Testis (tissue), 2 donors: ENCODE measurements at regions not wholly inside any gene's neighbourhood (a gene's known extent, or its start where the extent isn't known, plus 50 kb on each side); places are given as distances from the start of the nearest gene placed in this dataset.

Experiments
- DNase-seq: peaks from one replicate; pipeline ENCODE4 v3.0.0-alpha.2; 2019
- H3K27ac ChIP-seq, 2 donors: fragments of 200-600 bp; sonication (generic); one replicate each; pipeline ENCODE4 v1.5.1; 2019
- H3K27me3 ChIP-seq: fragments of 200-600 bp; sonication (generic); one replicate; pipeline ENCODE4 v1.5.1; 2019
- H3K36me3 ChIP-seq: fragments of 200-600 bp; sonication (generic); one replicate; pipeline ENCODE4 v1.5.1; 2017; ENCODE audit warnings: low read depth; ENCODE audit errors: missing control alignments
- H3K4me1 ChIP-seq: fragments of 200-600 bp; sonication (generic); one replicate; pipeline ENCODE4 v1.5.1; 2019
- H3K4me3 ChIP-seq, 2 donors: fragments of 200-600 bp; sonication (generic); one replicate each; pipeline ENCODE4 v1.5.1; 2017 to 2019
- H3K9me3 ChIP-seq: fragments of 200-600 bp; sonication (generic); one replicate; pipeline ENCODE4 v1.5.1; 2017
- CTCF ChIP-seq, 3 experiments: fragments of 450-650 bp in 2 of 3; fragments of 200-600 bp in 1 of 3; sonication (generic) in 1 of 3; IDR thresholded peaks; one replicate each; pipeline ENCODE4 v1.5.1; 2016 to 2019; ENCODE audit warnings: antibody characterized with exemption in 3 of 3, mild to moderate bottlenecking in 2 of 3, moderate library complexity in 1 of 3
- POLR2A ChIP-seq: fragments of 450-650 bp; IDR thresholded peaks from one replicate; pipeline ENCODE4 v1.6.1; 2017; ENCODE audit warnings: antibody characterized with exemption, mild to moderate bottlenecking, moderate library complexity
- WGBS, 2 donors: methylation state at CpG; one replicate each; pipeline ENCODE4 v1.1.5; 2018; 5-methylcytosine and 5-hydroxymethylcytosine counted together
- intact Hi-C: fragments of 100-400 bp; cut with DNase I; formaldehyde crosslinking; loops from one replicate; pipeline ENCODE4 v1.15.1; 2023; ENCODE audit warnings: low total_unique reads

- DNase-seq, result no peak
- Histone ChIP-seq H3K27me3 (no peaks in the 10 kb centered on the region), H3K4me1 (no peaks in the 10 kb centered on the region), H3K36me3 (no peaks in the 10 kb centered on the region), H3K27ac (no peak overlapping the region), H3K9me3 (no peaks in the 10 kb centered on the region), H3K4me3 (no peak overlapping the region)
- intact Hi-C loops, result no loop called here
- TF ChIP-seq POLR2A, result no peak
- no peak for TF ChIP-seq CTCF (IDR thresholded peaks at IDR 0.05)
- WGBS, 2 donors, result 62 to 80% methylated on average over 1 of the region's 1 CpG
Measured at GRCh38 chr6:4192173-4192572, 56.8 kb upstream of the ECI2 start.

GRCh38 chr6:4191271-4191721 lies 55.9 kb upstream of the ECI2 start:
- no peak overlapping the region for H3K4me3 ChIP-seq
- no peaks in the 10 kb centered on the region for H3K4me1 ChIP-seq
- DNase-seq, result no peak
- intact Hi-C loops, result no loop called here
- no peak for TF ChIP-seq CTCF (IDR thresholded peaks at IDR 0.05)
- TF ChIP-seq POLR2A, result no peak
- 97 to 98% methylated on average over 11 to 27 of the region's 27 CpGs for WGBS, 2 donors
- no peaks in the 10 kb centered on the region for H3K9me3 ChIP-seq
- no peaks in the 10 kb centered on the region for H3K36me3 ChIP-seq
- H3K27ac ChIP-seq, result no peak overlapping the region
- no peaks in the 10 kb centered on the region for H3K27me3 ChIP-seq

- Histone ChIP-seq H3K36me3 (no peaks in the 10 kb centered on the region), H3K9me3 (no peaks in the 10 kb centered on the region), H3K27me3 (no peaks in the 10 kb centered on the region), H3K4me1 (no peaks in the 10 kb centered on the region), H3K4me3 (peak overlapping the region; percentile 6 to 24), H3K27ac (no peak overlapping the region)
- DNase-seq, result no peak
- 80 to 86% methylated on average over 5 to 10 of the region's 10 CpGs for WGBS, 2 donors
- intact Hi-C loops, result no loop called here
- TF ChIP-seq CTCF (IDR thresholded peaks at IDR 0.05) (no peak), POLR2A (no peak)
Measured at GRCh38 chr6:4189249-4189648, 53.9 kb upstream of the ECI2 start.

- intact Hi-C loops, result no loop called here
- Histone ChIP-seq H3K36me3 (no peaks in the 10 kb centered on the region), H3K9me3 (no peaks in the 10 kb centered on the region), H3K4me3 (peak overlapping the region; percentile 6 to 24), H3K27ac (no peak overlapping the region), H3K4me1 (no peaks in the 10 kb centered on the region), H3K27me3 (no peaks in the 10 kb centered on the region)
- DNase-seq, result peak; percentile 77
- TF ChIP-seq POLR2A (no peak), CTCF (IDR thresholded peaks at IDR 0.05) (peak in 1 of 3 experiments; percentile 19)
- WGBS, 2 donors, result 59 to 68% methylated on average over 23 to 25 of the region's 25 CpGs
Measured at GRCh38 chr6:4188801-4189200, 53.4 kb upstream of the ECI2 start.

GRCh38 chr6:4187480-4187879 lies 52.1 kb upstream of the ECI2 start:
- Histone ChIP-seq H3K27ac (no peak overlapping the region), H3K36me3 (no peaks in the 10 kb centered on the region), H3K4me3 (no peak overlapping the region), H3K4me1 (no peaks in the 10 kb centered on the region), H3K9me3 (no peaks in the 10 kb centered on the region), H3K27me3 (no peaks in the 10 kb centered on the region)
- TF ChIP-seq CTCF (IDR thresholded peaks at IDR 0.05) (no peak), POLR2A (no peak)
- no peak for DNase-seq
- intact Hi-C loops, result no loop called here
- WGBS, 2 donors, result 61 to 85% methylated on average over 2 of the region's 2 CpGs
